ENCODE measurements at regions not wholly inside any gene's neighbourhood (a gene's known extent, or its start where the extent isn't known, plus 50 kb on each side); places are given as distances from the start of the nearest gene placed in this dataset.

DNA sequence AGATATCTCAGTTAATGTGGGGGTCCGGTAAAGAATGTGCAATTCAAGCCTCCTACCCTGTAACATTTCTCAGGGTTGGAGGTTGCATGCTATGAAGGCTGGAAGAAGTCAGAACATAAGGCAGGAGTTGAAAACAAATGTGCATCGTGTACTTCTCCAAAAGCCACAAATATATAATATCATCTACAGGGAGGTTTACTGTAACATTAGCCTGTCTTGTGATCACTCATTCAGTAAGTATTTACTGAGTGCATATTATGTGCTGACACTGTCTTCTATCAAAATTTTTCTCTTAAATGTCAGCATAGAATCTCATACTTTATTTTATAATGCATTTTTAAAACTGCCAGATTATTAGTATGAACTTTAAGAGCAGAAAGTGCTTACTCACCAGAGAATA lies 105.6 kb upstream of the ZNF366 start:
- Histone ChIP-seq H3K27ac (no peak overlapping the region), H3K4me1 (peaks cover 6% of the 10 kb centered on the region), H3K9me3 (no peaks in the 10 kb centered on the region), H3K36me3 (no peaks in the 10 kb centered on the region), H3K27me3 (no peaks in the 10 kb centered on the region), H3K4me3 (no peak overlapping the region)
- DNase-seq: no peak
- intact Hi-C loops (cut with DNase I): no loop called here
- TF ChIP-seq, protein P1, sequence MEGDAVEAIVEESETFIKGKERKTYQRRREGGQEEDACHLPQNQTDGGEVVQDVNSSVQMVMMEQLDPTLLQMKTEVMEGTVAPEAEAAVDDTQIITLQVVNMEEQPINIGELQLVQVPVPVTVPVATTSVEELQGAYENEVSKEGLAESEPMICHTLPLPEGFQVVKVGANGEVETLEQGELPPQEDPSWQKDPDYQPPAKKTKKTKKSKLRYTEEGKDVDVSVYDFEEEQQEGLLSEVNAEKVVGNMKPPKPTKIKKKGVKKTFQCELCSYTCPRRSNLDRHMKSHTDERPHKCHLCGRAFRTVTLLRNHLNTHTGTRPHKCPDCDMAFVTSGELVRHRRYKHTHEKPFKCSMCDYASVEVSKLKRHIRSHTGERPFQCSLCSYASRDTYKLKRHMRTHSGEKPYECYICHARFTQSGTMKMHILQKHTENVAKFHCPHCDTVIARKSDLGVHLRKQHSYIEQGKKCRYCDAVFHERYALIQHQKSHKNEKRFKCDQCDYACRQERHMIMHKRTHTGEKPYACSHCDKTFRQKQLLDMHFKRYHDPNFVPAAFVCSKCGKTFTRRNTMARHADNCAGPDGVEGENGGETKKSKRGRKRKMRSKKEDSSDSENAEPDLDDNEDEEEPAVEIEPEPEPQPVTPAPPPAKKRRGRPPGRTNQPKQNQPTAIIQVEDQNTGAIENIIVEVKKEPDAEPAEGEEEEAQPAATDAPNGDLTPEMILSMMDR (IDR thresholded peaks at IDR 0.05): no peak
- no peak for ATAC-seq

DNA sequence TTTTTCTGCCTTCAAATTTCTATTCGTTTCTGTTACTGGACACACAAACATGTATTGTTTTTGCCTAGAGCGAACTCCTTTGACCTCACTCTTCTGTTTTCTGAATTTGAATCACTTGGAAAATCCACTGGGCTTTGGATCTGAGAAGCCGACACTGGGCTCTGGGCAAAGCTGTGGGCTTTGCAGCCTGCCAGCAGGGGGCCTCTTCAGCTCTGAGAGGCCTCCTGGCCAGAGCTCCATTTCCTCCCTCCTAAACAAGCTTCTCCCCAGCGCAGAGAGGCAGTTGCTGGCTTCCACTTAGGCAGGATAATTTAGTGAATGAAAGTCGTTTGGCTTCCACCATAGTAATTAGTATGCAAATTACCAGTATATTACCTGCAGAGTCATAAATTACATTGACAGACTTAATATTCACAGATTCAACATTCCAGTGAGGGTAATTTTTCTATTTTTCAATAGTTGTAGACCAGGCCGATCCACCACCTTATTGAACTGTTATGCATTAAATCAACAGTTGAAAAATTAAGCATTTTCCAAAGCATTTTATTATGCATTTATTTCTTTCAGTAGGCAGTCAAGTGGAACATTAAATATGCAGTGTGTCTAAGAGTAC lies 104.0 kb upstream of the ZNF366 start:
- TF ChIP-seq, protein P1 (IDR thresholded peaks at IDR 0.05): peak; percentile 94
- Histone ChIP-seq H3K9me3 (no peaks in the 10 kb centered on the region), H3K27me3 (no peaks in the 10 kb centered on the region), H3K36me3 (no peaks in the 10 kb centered on the region), H3K4me1 (peaks cover 6% of the 10 kb centered on the region), H3K27ac (no peak overlapping the region), H3K4me3 (no peak overlapping the region)
- peak; percentile 99 for ATAC-seq
- peak; percentile 82 for DNase-seq
- intact Hi-C loops (cut with DNase I): no loop called here

DNA sequence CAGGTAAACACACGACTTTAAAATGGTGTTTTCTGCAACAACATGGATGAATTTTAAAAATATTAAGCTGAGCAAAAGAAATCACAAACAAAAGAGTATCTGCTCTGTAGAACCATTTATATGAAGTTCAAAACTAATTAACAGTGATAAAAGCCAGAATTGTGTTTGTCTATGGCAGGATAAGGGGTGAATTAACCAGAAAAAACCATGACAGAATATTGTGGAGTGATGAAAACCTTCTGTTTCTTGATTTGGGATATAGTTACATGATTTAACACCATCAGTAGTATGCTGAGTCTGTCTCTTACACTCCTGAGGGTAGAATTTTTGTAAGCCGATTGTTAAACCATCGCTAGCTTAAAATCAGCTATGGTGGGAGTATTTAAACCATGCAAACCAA lies 101.7 kb upstream of the ZNF366 start:
- TF ChIP-seq, protein P1 (IDR thresholded peaks at IDR 0.05): no peak
- intact Hi-C loops (cut with DNase I): no loop called here
- Histone ChIP-seq H3K36me3 (no peaks in the 10 kb centered on the region), H3K9me3 (no peaks in the 10 kb centered on the region), H3K4me1 (peaks cover 6% of the 10 kb centered on the region), H3K4me3 (no peak overlapping the region), H3K27me3 (no peaks in the 10 kb centered on the region), H3K27ac (no peak overlapping the region)
- no peak for DNase-seq
- no peak for ATAC-seq

DNA sequence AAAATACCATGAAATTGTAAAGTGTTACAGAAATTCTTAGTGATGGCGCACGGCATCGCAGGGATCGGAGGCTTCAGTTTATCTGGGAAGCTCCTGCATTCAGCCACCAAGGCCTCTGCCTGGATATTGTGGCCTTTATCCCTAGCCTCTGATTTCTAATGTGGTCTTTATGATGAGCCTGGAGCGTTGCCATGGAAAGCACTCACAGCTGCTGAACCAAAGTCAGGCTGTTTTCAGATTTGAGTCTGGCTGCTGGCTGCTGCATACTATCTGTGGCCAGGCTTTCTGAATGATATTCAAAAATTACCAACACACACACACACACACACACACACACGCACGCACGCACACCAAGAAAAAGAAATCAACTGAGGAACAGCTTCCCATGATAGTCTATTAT lies 101.1 kb upstream of the ZNF366 start:
- ATAC-seq: no peak
- TF ChIP-seq, protein P1 (IDR thresholded peaks at IDR 0.05): no peak
- H3K4me1 ChIP-seq: peaks cover 2% of the 10 kb centered on the region
- H3K36me3 ChIP-seq: no peaks in the 10 kb centered on the region
- H3K27ac ChIP-seq: no peak overlapping the region
- no peaks in the 10 kb centered on the region for H3K9me3 ChIP-seq
- H3K4me3 ChIP-seq: no peak overlapping the region
- DNase-seq: no peak
- no peaks in the 10 kb centered on the region for H3K27me3 ChIP-seq
- intact Hi-C loops (cut with DNase I): no loop called here

DNA sequence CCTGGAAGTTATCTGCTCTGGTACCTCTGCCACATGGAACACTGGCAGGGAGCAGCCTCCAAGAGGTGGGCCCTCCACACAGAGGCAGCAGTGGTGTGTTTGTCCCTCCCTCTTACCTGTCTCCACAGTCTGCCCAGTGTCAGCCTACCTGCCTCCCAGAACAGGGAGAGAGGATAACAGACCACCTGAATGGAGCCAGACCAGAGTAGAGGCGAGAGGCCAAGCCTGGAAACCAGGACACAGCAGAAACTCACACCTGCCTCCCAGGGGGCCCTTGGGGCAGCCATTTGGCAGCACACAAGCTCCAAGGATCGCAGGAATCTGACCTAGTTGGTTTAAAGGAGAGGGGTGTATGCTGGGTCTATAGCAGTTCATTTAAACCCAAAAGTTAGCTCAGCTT lies 100.2 kb upstream of the ZNF366 start:
- Histone ChIP-seq H3K4me1 (no peaks in the 10 kb centered on the region), H3K27ac (no peak overlapping the region), H3K27me3 (no peaks in the 10 kb centered on the region), H3K9me3 (no peaks in the 10 kb centered on the region), H3K36me3 (no peaks in the 10 kb centered on the region), H3K4me3 (no peak overlapping the region)
- intact Hi-C loops (cut with DNase I): no loop called here
- DNase-seq (no peak), ATAC-seq (no peak)
- TF ChIP-seq, protein P1 (IDR thresholded peaks at IDR 0.05): no peak

DNA sequence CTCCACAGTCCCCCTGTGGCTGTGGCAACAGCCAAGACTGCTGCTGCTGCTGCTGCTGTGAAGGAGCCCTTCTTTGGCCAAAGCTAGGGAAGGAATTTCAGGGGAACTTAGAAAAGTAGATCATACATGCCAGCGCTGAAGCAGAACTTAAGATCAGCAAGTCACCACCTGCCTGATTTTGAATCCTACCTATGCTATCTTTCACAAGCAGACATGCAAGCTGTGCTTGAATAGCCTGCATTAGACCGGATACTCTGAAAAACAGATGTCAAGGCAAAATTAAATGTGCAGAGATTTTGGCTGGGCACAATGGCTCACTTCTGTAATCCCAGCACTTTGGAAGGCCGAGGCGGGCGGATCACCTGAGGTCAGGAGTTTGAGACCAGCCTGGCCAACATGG lies 99.3 kb upstream of the ZNF366 start:
- intact Hi-C loops (cut with DNase I): no loop called here
- H3K27ac ChIP-seq: no peak overlapping the region
- ATAC-seq (no peak), DNase-seq (no peak)
- TF ChIP-seq, protein P1 (IDR thresholded peaks at IDR 0.05): no peak
- H3K27me3 ChIP-seq: no peaks in the 10 kb centered on the region
- H3K9me3 ChIP-seq: no peaks in the 10 kb centered on the region
- no peak overlapping the region for H3K4me3 ChIP-seq
- no peaks in the 10 kb centered on the region for H3K4me1 ChIP-seq
- no peaks in the 10 kb centered on the region for H3K36me3 ChIP-seq

Measured in upper lobe of right lung (tissue), 1 donor.